Hepatocyte (in vitro differentiated cells): ENCODE measurements at regions not wholly inside any gene's neighbourhood (a gene's known extent, or its start where the extent isn't known, plus 50 kb on each side); places are given as distances from the start of the nearest gene placed in this dataset.

ENCODE experiments used
- EZH2 ChIP-seq: fragments of 200-600 bp; sonication (generic); IDR thresholded peaks from 2 replicates; pipeline ENCODE4 v1.6.1; 2016; ENCODE audit warnings: antibody characterized with exemption, mild to moderate bottlenecking, borderline replicate concordance
- TF ChIP-seq, protein P1 (sequence below): fragments of 200-600 bp; sonication (generic); IDR thresholded peaks from 2 replicates; pipeline ENCODE4 v1.5.1; 2016; ENCODE audit warnings: antibody characterized with exemption, mild to moderate bottlenecking; ENCODE audit not compliant: poor library complexity

GRCh38 chr22:34160141-34160783, 240.0 kb upstream of the LARGE1 start:
- TF ChIP-seq, protein P1, sequence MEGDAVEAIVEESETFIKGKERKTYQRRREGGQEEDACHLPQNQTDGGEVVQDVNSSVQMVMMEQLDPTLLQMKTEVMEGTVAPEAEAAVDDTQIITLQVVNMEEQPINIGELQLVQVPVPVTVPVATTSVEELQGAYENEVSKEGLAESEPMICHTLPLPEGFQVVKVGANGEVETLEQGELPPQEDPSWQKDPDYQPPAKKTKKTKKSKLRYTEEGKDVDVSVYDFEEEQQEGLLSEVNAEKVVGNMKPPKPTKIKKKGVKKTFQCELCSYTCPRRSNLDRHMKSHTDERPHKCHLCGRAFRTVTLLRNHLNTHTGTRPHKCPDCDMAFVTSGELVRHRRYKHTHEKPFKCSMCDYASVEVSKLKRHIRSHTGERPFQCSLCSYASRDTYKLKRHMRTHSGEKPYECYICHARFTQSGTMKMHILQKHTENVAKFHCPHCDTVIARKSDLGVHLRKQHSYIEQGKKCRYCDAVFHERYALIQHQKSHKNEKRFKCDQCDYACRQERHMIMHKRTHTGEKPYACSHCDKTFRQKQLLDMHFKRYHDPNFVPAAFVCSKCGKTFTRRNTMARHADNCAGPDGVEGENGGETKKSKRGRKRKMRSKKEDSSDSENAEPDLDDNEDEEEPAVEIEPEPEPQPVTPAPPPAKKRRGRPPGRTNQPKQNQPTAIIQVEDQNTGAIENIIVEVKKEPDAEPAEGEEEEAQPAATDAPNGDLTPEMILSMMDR, result no peak
- no peak for TF ChIP-seq EZH2
